ENCODE measurements at regions not wholly inside any gene's neighbourhood (a gene's known extent, or its start where the extent isn't known, plus 50 kb on each side); places are given as distances from the start of the nearest gene placed in this dataset.

DNA sequence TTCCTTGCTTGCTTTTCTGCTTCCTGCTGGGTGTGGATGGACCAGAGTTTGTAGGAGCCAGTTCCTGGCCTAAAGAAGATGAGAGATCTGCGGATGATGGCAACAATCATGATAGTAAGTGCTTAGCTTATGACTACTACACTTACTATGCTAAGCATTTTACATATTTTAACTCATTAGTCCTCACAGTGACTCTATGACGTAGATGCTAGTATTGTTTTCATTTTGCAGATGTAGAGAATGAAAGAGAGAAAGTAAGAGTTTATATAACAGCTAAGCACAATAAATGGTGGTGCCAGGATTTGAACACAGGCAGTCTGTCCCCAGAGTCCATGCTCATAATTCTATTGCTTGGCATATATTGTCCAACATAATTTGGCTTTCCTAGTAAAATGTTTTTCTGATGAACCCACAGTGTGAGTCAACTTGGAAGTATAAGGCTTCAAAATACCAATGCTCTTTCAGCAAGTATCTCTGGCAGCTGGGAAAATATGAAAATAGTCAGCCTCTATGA lies 363.2 kb upstream of the DDHD1 start:
- no peak for DNase-seq (ENCODE audit: low spot score)

- DNase-seq (ENCODE audit: low spot score), result no peak
Measured at GRCh38 chr14:53515276-53515675, 362.2 kb upstream of the DDHD1 start.

DNA sequence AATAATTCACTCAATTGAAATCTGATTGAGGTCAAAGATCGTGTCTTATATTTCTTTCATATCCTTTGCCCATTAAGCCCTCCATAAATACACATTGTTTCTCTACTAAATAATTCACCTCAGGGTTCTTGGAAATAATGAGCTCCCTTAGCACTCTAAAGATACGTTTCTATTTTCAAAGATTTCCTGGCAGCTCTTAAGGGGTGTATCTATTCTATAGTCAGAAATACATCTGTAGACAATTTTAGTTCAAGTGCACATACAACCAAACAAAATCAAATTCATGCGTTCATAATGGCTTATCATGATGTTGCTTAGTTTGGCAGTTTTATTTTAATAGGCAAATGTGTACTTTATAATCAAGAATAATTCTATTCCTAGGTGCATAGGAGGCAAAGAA lies 361.1 kb upstream of the DDHD1 start:
- DNase-seq (ENCODE audit: low spot score), result no peak

- no peak for DNase-seq (ENCODE audit: low spot score)
Measured at GRCh38 chr14:53510281-53510912, 357.3 kb upstream of the DDHD1 start.

GRCh38 chr14:53509276-53510244 lies 356.4 kb upstream of the DDHD1 start:
- DNase-seq (ENCODE audit: low spot score), result no peak

GRCh38 chr14:53501361-53502211 lies 348.5 kb upstream of the DDHD1 start:
- DNase-seq (ENCODE audit: low spot score), result no peak

DNA sequence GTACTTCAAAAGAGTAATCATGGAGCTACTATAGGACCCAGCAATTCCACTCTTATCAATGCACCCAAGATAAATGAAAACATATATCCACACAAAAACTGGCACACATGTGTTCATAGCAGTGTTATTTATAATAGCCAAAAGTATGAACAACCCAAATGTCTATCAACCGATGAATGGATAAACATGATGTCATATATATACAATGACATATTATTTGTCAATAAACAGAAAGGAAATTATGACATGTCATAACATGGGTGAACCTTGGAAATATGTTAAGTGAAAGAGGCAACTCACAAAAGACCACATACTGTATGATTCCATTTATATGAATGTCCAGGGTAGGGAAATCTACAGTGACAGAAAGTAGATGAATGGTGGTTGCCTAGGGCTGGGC lies 347.1 kb upstream of the DDHD1 start:
- DNase-seq (ENCODE audit: low spot score), result no peak

DNA sequence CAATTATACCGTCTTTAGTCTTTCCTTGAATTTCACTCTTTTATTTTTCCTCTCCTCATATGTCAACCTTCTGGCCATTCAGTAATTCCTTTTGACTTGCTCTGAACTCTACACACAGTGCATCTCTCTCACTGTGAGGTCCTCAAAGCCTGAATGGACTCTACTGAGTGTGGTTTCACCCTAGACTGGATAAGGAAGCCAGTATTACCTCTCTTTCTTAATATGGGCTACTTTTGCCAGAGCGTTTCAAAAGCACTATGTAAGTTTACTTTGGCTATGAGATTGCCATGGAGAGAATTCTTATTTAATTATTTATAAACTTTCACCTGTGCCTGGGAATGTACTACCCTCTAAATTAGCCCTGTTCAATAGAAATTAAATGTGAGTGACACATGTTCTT lies 343.5 kb upstream of the DDHD1 start:
- DNase-seq (ENCODE audit: low spot score), result no peak

DNA sequence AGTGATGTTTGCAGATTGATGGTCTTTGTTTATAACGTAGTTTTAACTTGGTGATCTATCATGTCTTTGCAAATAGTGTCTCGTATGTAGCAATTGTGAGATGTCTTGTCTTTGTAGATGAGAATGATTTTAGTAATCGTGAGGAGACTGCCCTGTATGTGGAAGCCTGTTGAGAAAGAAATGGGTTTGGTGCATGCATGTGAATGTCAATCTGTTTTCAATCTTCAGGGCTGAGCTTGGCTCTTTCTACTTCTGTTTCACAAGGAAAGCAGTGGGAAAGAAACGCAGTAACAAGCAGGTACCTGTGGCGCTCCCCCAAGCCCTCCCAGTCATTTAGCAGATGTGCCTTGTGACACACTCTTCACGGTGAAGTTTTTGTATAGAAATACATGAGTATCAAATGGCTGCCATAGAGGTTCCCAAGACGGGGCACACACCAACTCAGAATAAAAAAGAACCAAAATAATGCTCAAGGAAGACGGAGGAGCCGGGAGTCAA lies 342.8 kb upstream of the DDHD1 start:
- no peak for DNase-seq (ENCODE audit: low spot score)

DNA sequence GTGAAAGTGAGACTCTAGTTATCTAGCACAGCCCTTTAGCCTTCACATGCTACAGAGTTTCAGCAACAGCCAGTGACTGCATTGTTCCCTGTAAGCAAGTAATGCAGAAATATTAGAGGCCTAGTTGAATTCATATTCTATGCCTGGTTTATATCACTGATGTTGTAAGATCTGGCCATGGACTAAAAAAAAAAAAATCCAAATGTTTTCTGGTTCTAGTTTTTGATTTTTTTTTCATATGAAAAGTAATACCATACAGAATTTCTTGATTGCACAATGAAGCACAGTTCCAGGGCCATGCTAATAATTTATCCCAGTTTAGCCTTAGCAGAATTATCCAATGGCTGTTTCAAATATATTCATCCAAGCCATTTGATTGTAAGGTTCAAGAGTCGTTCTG lies 341.5 kb upstream of the DDHD1 start:
- no peak for DNase-seq (ENCODE audit: low spot score)

DNA sequence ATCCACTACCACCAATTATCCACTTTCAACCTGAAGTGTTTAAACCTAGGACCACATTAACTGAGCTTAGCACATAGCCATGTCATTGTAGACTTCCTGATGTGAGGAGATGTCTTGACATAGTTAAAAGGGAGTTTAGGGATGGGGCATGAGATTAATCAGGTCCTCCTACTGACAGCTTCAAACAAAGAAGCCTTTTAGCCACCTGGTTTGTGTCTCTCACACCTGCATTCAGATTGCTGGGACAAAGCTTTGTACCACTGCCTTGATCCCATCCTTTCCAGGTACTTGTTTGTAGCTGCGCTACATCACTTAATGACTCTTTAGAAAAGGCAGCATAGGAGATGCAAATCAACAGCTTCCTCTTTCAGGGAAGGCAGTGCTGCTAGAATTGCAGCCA lies 340.7 kb upstream of the DDHD1 start:
- no peak for DNase-seq (ENCODE audit: low spot score)

DNA sequence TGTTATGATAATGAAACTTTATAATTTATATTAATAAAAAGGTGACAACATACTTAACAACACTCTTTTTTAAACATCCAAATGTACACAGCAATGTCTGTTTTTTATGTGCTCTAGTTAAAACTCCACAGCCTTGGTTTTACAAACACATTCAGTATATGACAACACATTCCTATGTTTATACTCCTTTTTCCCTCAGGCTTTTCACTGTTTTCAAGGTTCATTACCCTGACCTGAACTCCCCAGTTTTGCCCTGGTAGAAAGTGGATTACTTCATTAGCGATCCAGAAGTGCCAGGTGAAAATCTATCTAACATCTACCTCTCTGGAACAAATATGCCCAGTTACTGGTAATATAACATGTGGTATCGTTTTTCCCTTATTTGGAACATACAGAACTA lies 340.2 kb upstream of the DDHD1 start:
- no peak for DNase-seq (ENCODE audit: low spot score)

GRCh38 chr14:53491884-53492277 lies 338.8 kb upstream of the DDHD1 start:
- DNase-seq (ENCODE audit: low spot score), result no peak

DNA sequence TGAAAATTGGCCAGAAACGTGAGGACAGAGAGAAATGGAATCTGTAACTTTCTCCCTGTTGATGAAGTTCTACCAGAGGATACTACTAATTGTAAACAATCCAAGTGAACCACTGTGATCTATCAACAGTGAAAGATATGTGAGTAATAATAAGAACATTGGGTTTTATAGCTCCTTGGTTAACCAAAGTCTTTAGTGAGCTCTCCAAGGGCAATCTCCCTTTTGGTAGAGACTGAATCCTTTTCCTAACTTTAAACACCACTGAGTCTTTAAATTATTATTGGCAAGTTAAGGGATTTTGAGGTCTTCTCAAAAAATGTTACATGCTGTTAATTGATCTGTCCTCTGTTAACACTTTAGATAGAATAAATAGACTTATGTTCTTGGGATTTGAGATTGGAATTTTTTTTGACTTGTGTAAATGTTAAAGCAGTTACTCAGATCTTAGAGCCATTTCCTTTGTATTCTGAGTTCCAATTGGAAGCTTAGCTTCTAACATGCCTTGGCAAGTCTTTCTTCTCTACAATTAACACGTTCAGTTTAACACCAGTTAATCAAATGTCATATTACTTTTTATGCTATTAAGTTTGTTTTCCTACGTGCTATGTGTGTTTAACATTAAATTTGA lies 338.2 kb upstream of the DDHD1 start:
- no peak for DNase-seq (ENCODE audit: low spot score)

DNA sequence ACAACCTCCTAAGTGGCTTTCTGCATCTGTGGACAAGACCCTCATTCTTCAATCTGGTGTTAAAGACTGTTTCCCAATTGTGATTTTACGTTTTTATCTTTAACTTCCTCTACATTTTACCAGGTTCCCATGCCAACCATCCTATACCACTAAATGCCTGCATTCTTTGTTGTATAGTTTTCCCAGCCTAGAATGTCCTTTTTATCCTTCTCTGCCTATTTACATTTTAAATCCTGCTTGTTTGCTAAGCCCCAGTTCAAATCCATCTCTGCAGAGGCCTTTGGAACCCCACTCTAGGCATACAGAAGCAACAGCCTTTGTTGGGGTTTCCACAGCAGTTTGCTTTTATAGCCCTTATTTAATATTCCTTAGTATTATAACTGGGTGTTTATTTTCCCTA lies 325.1 kb upstream of the DDHD1 start:
- DNase-seq (ENCODE audit: low spot score), result no peak

GRCh38 chr14:53473480-53473879 lies 320.4 kb upstream of the DDHD1 start:
- no peak for DNase-seq (ENCODE audit: low spot score)

DNA sequence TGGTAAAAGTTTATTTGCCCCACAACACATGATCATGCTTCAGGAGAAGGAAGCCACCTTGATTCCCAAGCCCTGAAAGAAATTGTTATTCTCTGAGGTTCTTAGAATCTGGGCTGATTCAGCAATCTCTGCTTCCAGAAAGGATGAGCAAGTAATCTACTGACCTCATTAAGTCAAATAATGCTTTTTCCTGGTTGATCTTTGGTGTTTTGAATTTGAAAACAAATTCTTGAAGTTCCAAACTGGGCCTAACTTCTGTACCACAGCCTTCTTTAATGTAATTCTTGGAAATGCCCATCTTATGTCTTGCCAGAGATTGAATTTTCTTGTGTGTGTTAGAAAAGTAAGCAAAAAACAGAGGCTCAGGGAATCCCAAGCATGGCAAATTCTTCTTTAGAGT lies 319.2 kb upstream of the DDHD1 start:
- DNase-seq (ENCODE audit: low spot score), result no peak

GRCh38 chr14:53470351-53471043 lies 317.4 kb upstream of the DDHD1 start:
- no peak for DNase-seq (ENCODE audit: low spot score)

DNA sequence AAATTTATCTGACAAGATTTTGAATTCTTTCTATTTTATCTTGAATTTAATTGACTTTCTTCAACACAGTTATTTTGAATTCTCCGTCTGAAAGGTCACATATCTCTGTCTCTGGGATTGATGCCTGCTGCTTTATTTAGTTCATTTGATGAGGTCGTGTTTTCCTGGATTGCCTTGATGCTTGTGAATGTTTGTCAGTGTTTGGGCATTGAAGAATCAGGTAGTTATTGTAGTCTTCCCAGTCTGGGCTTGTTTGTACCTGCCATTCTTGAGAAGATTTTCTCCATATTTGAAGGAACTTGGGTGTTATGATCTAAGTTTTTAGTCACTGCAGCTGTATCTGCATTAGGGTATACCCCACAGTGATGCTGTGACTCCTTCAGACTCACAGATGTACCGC lies 315.8 kb upstream of the DDHD1 start:
- no peak for DNase-seq (ENCODE audit: low spot score)

GRCh38 chr14:53464376-53464775 lies 311.3 kb upstream of the DDHD1 start:
- DNase-seq (ENCODE audit: low spot score), result no peak

All from putamen (tissue), 1 donor.